Inferior parietal cortex (tissue), 1 donor: ENCODE measurements at regions not wholly inside any gene's neighbourhood (a gene's known extent, or its start where the extent isn't known, plus 50 kb on each side); places are given as distances from the start of the nearest gene placed in this dataset.

ENCODE experiments used
- DNase-seq: peaks from one replicate; pipeline ENCODE4 v3.0.0-alpha.2; 2016; ENCODE audit errors: extremely low spot score

- no peak for DNase-seq
Observed at GRCh38 chr20:63128367-63128766, 87.6 kb downstream of the YTHDF1 start.

- no peak for DNase-seq
Observed at GRCh38 chr20:63127700-63128364, 88.1 kb downstream of the YTHDF1 start.

- DNase-seq = no peak
Observed at GRCh38 chr20:63126876-63127699, 88.8 kb downstream of the YTHDF1 start.

DNA sequence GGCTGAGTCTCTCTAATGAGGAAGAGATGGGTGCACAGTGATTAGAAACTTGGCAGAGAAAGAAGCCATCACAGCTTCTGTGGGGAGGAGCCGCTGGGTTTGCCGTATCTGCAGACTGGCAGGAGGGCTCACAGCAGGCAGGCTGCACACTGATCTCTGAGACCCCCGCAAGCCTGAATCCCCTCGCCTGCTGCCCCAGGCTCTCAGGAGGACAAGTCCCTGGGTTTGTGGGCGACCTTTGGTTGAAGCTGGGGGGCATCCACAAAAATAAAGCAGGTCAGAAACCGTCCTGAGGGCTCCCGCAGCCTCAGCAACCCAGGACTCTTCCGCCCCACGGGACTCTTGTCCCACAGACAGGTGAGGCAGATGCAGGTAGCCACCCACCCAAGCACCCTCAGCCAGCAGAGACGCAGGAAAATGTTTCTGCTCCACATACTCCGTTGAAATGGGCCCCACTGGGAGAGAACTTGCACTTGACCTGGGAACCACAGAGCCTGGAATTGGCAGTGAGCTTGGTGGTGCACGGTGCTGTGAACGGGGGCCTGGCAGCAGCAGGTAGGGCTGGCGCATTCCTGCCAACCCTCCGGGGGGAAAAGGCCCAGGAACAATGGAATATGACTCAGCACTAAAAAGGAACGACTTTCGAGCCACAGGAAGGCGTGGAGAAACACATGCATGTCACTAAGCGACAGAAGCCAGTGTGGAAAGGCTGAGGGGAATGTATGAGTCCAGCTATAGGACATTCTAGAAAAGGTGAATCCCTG lies 89.9 kb downstream of the YTHDF1 start:
- DNase-seq = no peak

GRCh38 chr20:63125581-63125837 lies 90.4 kb downstream of the YTHDF1 start:
- DNase-seq = no peak

DNA sequence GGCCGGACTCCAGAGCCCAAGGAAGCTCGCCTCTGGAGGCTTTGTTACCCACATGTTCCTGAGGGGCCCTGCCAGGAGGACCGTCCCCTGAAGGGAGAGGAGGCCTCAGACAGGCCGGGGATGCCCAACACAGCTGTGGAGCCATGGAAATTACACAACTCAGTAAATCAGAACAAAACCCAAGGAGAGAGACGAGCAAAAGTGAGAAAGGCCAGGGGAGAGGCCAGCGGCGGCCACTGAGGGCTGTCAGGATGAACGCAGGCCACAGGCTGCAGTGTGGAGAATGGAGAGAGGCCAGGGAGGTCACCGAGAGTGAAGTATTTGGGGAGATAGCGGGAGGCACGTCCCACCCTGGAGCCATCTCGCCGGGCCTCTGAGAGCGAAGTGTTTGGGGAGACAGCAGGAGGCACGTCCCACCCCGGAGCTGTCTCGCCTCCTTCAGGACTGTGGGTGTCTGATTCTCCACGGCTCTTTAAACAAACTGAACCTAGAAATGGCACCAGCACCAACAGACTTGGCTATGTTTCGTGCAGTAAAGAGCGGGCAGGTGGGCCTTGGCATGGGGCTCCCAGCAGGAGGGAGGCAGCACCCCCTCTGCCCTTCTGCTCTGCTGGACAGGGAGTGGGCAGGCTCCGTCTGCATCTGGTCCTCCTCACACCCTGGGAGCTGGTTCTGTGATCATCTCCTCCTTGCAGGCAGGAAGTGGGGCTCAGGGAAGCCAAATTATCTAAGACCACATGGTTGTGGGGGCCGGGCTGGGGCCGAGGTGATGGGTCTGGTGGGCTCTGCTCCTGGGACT lies 91.0 kb downstream of the YTHDF1 start:
- no peak for DNase-seq

DNA sequence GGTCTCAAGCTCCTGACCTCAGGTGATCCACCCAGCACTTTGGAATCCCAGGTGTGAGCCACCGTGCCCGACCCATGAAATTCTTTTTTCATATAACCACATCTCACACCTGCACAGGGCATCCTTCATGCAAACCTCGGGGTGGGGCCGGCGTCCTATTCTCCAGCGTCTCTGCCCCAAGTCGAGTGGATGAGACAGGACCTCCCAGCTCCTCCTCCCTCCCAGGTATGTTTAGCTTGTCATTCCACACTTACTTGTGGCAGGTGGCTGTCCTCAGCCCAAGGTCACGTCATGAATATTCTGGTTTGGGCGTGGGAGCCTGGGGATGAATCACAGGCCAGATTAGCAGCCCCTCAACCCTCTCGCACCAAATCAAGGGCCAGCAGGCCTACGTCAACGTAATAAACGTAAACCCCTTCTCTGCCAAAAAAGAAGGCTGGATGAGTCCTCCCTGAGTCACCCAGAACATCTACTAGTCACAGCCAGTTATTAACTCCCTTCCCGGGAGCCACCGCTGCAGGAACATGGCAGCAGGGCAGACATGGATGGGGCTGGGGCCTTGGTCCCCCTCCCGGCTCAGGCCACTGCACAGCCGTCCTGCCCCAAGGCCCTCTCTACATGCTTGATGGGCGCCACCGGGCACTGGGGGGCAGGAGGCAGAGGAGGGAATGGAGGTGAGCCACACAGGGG lies 91.7 kb downstream of the YTHDF1 start:
- DNase-seq = no peak

DNA sequence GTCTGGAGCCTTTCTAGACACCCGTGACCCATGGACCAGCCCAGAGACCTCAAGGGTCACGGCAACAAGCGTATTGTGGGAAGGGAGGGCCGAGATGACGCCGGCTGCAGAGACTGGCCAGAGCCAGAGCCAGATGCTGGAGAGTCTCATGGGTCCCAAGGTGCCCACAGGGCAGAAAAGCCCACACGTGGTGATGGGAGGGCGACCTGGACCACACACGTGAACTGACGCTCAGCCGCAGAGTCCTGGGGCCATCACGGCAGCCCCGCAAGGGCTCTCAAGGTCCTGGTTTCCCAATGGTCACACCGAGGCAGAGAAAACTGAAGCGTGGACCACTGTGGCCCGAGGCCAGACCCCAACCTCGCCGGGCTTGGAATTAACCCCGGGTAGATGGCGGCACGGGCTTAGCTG lies 92.6 kb downstream of the YTHDF1 start:
- DNase-seq = no peak

GRCh38 chr20:63122626-63123025 lies 93.3 kb downstream of the YTHDF1 start:
- no peak for DNase-seq

DNA sequence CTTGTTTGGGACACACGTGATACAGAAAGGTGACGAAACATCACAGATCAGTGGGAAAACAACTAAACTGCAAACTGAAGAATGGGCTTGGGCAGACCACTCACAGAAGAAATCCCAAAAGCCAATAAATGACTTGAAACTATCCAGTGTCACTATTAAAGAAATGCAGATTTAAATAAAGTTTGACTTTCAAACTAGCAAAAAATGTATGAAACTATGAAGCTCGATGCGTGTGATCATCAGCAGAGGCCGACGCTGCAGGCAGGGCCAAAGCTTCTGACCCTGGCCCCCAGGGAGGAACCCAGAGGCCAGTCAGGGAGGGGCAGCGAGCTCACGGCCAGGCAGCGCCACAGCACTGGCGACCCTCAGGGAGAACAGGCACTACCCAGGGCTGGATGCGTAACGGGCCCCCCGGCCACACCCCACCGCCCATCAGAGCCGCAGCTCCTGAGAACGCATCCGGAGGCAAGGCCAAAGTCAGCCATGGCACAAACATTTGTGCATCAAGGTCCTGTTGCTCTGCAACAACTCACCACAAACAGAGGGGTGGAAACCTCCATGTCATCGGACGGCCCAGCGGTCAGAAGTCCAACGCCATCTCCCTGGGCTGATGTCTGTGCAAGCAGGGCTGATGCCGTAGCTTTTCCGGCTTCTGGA lies 94.1 kb downstream of the YTHDF1 start:
- no peak for DNase-seq

- DNase-seq = no peak
Observed at GRCh38 chr20:63121246-63121645, 94.7 kb downstream of the YTHDF1 start.

GRCh38 chr20:63120808-63121090 lies 95.2 kb downstream of the YTHDF1 start:
- DNase-seq = no peak

DNA sequence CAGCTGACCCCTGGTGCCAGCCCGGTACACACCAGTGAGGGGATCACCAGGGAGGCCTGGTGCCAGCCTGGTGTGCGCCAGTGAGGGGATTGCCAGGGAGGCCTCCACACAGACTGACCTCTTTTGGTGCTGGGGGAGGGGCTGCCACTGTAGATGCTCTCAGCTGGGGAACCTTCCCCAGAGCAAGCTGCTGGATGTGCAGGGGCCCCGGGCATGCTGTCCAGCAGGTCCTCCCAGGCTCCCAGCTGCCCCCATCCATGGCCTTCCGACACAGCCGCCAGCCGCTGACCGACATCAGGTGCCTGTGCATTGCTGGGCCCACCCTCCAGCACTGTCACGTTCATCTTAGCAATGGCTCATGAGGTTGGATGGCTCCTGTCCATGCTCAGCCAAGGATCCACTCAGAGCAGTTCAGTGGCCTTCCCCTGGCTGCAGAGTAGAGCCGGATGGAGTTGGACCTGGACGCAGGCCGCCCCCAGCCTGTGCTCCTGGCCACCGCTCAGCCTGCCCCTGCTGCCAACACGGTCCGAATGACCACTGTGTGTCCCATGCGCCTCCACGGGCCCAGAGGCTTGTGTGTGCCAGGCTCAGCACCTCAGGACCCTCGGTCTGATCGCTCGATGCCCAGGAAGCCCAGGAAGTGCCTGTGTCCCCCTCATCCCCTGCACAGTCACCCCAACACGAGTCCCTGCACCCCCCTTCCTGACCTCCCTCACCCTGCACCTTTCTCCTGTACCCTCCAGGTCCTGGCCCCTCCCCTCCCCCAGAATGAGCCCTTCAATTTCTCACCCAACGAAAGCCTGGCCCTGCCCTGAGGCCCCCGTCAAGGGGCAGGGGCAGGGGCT lies 95.7 kb downstream of the YTHDF1 start:
- DNase-seq = no peak

GRCh38 chr20:63119121-63119962 lies 96.6 kb downstream of the YTHDF1 start:
- DNase-seq = no peak

DNA sequence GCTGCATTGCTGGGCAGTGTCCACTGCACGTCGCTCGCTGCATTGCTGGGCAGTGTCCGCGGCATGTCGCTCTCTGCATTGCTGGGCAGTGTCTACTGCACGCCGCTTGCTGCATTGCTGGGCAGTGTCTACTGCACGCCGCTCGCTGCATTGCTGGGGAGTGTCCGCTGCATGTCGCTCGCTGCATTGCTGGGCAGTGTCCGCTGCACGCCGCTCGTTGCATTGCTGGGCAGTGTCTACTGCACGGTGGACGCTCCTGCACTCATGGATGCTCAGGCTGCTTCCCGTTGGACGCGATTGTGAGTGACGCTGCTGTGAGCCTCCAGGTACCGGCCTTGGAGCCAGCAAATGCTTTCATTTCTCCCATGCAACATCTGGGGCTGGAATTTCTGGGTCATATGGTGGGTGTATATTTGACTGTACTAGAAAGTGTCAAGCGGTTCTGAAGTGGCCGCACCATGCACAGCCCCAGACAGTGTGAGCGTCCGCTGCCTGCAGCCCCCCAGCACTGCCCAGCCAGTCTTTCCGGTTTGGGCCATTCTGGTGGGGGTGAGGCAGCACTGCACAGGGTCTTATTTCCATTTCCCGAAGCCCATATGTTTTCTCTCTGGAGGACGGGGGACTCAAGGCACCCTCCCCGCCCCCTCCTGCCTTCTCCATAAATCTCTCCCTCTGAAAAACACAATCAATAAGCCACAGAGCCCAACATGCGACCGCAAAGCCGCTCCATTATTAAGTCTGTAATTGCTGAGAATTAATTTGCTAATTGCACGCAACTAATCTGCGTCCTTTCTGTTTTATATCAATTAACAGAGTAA lies 97.4 kb downstream of the YTHDF1 start:
- DNase-seq = no peak

- no peak for DNase-seq
Observed at GRCh38 chr20:63117661-63118302, 98.1 kb downstream of the YTHDF1 start.

DNA sequence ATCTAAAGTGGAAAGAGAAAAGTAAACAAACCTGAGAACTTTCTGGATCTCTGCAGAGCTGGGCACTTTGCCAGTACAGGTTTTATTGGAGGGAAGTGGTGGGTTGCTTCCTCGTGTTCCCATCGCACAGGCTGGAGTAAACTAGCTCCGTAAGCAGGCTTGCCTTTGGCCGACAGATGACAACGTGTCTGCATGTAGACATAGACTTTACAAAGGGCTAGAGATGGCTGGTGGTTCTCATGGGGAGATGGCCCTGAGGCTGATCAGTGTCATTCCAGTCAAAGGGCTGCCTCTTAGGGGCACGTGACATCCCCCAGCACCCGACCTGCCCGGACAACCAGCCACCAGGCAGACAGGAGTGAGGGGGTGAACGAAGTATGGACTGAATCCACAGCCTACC lies 98.8 kb downstream of the YTHDF1 start:
- no peak for DNase-seq
